GM12875 (cell line): ENCODE measurements at regions not wholly inside any gene's neighbourhood (a gene's known extent, or its start where the extent isn't known, plus 50 kb on each side); places are given as distances from the start of the nearest gene placed in this dataset.

Experiments
- H3K4me3 ChIP-seq: one replicate; pipeline ENCODE4 v1.5.1; 2011; ENCODE audit warnings: low read depth, low read length, control low read depth
- TF ChIP-seq, protein P1 (sequence below): IDR thresholded peaks from 2 replicates; pipeline ENCODE4 v1.5.1; 2011; ENCODE audit warnings: low read depth, mild to moderate bottlenecking, control low read depth, inconsistent platforms, low read length, moderate library complexity, borderline replicate concordance; ENCODE audit not compliant: insufficient read depth

DNA sequence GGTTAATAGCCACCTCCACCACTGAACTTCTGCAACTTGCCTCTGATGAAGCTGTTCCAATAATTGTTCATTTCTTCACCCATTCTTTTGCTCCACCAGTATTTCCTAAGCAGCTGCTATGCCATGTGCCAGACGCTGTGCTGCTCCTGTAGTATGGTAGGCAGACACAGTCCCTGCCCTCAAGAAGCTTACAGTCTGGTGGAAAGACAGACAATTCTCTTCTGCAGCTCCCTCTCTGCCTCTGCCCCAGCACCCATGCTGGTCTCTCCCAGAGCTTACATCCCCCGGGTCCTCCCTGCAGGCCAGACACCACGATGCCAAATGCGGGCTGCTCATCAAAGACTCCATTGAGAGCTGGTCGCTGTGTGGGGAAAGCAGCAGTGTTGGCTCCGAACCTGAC is 111.6 kb upstream of the ESRRB start:
- no peak overlapping the region for H3K4me3 ChIP-seq
- TF ChIP-seq, protein P1, sequence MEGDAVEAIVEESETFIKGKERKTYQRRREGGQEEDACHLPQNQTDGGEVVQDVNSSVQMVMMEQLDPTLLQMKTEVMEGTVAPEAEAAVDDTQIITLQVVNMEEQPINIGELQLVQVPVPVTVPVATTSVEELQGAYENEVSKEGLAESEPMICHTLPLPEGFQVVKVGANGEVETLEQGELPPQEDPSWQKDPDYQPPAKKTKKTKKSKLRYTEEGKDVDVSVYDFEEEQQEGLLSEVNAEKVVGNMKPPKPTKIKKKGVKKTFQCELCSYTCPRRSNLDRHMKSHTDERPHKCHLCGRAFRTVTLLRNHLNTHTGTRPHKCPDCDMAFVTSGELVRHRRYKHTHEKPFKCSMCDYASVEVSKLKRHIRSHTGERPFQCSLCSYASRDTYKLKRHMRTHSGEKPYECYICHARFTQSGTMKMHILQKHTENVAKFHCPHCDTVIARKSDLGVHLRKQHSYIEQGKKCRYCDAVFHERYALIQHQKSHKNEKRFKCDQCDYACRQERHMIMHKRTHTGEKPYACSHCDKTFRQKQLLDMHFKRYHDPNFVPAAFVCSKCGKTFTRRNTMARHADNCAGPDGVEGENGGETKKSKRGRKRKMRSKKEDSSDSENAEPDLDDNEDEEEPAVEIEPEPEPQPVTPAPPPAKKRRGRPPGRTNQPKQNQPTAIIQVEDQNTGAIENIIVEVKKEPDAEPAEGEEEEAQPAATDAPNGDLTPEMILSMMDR = no peak

DNA sequence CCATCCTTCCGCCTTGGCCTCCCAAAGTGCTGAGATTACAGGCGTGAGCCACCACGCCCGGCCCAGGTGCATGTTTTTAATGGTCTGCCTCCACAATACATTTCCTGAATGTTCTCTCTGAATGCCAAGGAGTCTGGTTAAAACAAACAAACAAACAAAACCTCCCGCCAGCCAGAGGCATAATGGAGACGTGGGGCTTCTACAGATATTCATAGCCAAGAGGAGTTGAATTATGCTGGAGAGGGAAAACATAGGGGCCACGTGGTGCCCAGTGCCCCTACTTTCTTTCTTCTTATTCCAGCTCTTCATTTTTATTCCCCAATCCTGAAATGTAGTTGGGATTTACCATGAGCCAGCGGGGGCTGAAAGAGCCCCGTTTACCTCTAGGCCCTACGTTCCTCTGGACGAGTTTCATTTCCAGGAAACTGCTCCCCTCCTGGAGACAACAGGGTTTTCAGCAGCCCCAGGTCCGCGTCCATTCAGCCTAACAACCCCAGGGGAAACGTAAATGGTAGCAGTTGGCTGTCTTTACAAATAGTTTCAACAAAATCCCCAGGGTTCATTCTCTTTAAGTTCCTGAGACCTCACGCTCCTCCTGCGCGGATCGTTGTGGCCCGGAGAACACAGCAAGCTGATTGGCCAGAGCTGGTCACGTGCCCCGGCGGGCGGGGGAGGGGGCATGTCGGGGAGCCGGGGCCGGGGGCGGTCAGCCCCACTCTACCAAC is 108.5 kb upstream of the ESRRB start:
- TF ChIP-seq, protein P1 = no peak
- H3K4me3 ChIP-seq = peak overlapping the region; percentile 39

DNA sequence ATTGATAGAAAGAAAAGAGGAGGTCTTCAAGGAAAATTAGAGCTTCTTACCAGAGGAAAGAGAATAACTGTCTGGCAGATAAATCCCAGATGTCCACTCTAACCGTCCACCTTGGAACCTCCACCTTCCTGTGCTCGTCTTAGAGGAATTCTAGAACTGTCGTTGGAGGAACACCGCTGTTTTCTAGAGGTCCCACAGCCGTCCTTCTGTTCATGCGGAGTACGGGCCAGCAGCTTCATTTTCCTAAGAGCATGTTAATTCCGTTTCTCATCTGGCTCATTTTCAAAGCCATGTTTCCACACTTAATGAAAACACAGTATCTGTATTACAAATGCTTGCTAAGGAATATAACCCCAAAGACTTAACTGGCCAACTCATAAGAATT is 107.9 kb upstream of the ESRRB start:
- TF ChIP-seq, protein P1 = no peak
- no peak overlapping the region for H3K4me3 ChIP-seq

DNA sequence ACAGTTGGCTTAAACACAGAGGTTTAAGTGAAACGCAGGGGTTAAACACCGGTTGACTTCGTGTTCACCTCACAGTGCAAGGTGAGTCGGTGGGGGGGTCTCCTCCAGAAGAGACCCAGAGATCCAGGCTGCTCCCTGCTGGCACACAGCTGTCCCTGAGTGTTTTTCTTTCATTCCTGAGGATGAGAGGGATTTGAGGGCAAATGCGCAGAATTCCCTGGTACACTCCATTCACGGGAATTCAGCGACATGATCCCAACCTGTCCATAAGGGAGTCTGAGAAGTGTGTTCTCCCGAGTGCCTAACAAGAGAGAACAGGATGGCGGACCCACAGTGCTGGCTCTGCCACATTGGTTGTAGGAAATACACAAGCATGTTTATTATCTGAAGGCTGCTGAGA is 107.2 kb upstream of the ESRRB start:
- TF ChIP-seq, protein P1 = no peak
- no peak overlapping the region for H3K4me3 ChIP-seq

DNA sequence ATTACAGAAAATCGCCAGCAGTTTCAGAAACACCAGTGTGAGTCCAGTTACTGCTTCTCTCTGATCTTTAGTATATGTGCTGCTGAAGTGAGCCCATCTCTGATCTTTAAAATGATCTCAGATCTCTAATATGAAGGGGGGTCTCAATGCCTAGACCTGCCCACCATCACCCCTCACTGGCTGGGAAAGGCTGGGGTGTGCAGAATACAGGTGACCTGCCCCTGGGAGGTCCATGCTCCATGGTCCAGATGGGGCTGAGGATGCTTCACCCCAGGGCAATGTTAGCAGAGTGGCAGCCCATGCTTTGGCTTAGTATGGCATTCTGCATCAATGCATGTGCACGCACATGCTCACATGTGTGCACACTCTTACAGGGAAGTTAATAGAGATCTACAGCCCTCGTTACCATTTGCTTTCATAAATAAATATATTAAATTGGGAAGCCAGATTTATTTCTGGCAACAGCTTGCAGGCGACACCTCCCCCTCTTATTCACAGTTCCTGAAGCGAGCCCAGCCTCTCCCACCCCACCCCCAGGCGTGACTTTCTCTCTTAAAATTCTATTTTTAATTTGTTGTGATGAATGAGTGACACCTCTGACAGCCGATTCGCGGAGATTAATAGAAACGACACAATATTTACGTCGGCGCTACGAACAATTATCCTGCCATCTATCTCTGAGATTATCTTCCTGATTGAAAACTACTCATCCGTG is 104.7 kb upstream of the ESRRB start:
- no peak overlapping the region for H3K4me3 ChIP-seq
- TF ChIP-seq, protein P1 = no peak

DNA sequence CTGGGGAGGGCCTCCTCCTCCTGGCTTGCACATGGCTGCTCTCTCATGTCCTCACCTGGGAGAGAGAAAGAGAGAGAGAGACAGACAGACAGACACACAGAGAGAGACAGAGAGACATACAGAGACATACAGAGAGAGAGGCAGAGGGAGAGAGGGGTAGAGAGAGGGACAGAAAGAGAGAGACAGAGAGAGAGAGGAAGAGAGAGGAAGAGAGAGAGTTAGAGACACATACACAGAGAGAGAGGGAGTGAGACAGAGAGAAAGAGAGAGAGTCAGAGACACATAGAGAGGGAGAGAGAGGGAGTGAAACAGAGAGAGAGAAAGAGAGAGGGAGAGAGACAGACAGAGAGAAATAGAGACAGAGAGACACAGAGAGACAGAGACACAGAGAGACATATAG is 103.6 kb upstream of the ESRRB start:
- H3K4me3 ChIP-seq = no peak overlapping the region
- TF ChIP-seq, protein P1 = no peak

DNA sequence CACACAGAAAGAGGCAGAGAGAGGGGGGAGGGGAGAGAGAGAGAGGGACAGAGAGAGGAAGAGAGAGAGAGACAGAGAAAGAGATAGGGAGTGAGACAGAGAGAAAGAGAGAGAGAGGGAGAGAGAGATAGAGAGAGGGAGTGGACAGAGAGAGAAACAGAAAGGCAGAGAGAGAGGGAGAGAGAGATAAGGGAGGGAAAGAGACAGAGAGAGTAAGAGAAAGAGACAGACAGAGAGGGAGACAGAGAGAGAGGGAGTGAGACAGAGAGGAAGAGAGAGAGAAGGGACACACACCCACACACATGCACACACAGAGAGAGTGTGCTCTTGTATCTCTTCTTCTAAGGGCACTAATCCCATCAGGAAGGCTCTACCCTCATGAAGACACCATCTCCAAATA is 103.2 kb upstream of the ESRRB start:
- no peak overlapping the region for H3K4me3 ChIP-seq
- TF ChIP-seq, protein P1 = no peak
